Central memory CD8-positive, alpha-beta T cell (primary cell): ENCODE measurements at regions not wholly inside any gene's neighbourhood (a gene's known extent, or its start where the extent isn't known, plus 50 kb on each side); places are given as distances from the start of the nearest gene placed in this dataset.
A peak's percentile ranks its signal among the peaks of the same experiment; 100 is the strongest.

ENCODE experiments used
- ATAC-seq: fragments of 150-1000 bp; cut with Tn5 transposase; replicated peaks from 2 replicates; pipeline ENCODE4 v1.10.0; 2022; ENCODE audit warnings: mild to moderate bottlenecking, moderate FRiP score, moderate number of reproducible peaks; ENCODE audit not compliant: poor library complexity, severe bottlenecking; ENCODE audit errors: extremely low read depth
- DNase-seq, 2 donors: peaks; one replicate each; pipeline ENCODE4 v3.0.0; 2021; ENCODE audit warnings: low spot score in 2 of 2
- H3K27ac Mint-ChIP-seq: one replicate; pipeline ENCODE4 v1.8.0; 2022; ENCODE audit warnings: low read depth, mild to moderate bottlenecking, moderate library complexity, mixed read lengths
- H3K27me3 Mint-ChIP-seq: one replicate; pipeline ENCODE4 v1.8.0; 2022; ENCODE audit warnings: mixed read lengths
- H3K36me3 Mint-ChIP-seq: one replicate; pipeline ENCODE4 v1.8.0; 2022; ENCODE audit warnings: mild to moderate bottlenecking, moderate library complexity, mixed read lengths; ENCODE audit not compliant: insufficient read depth
- H3K4me1 Mint-ChIP-seq: one replicate; pipeline ENCODE4 v1.8.0; 2022; ENCODE audit warnings: mixed read lengths
- H3K4me3 Mint-ChIP-seq: one replicate; pipeline ENCODE4 v1.8.0; 2022; ENCODE audit warnings: mild to moderate bottlenecking, moderate library complexity, mixed read lengths
- H3K9me3 Mint-ChIP-seq: one replicate; pipeline ENCODE4 v1.8.0; 2022; ENCODE audit warnings: mixed read lengths

DNA sequence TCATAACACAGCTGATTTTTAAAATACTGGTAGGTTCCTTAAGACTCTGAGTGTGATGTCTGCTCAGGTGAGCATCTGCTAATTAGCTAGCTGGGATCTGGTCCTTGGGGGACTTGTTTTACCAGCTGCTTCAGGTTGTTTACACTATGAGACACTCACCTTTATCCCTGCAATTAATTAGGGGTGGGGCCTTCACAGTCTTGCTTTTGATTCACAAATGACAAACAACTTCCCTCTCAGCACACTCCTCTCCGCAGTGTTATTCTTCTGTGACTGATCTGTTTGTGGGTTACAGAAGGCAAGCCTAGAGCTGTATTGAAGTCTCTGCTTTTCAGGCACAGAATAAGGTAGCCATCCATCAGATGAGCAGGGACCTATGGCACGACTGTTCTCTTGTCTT is 62.0 kb upstream of the CD83 start:
- no peak for DNase-seq
- Mint-ChIP-seq H3K27ac (no peak overlapping the region), H3K4me1 (no peaks in the 10 kb centered on the region), H3K27me3 (peaks cover 40% of the 10 kb centered on the region), H3K36me3 (no peaks in the 10 kb centered on the region), H3K4me3 (no peak overlapping the region), H3K9me3 (no peaks in the 10 kb centered on the region)
- no peak for ATAC-seq

DNA sequence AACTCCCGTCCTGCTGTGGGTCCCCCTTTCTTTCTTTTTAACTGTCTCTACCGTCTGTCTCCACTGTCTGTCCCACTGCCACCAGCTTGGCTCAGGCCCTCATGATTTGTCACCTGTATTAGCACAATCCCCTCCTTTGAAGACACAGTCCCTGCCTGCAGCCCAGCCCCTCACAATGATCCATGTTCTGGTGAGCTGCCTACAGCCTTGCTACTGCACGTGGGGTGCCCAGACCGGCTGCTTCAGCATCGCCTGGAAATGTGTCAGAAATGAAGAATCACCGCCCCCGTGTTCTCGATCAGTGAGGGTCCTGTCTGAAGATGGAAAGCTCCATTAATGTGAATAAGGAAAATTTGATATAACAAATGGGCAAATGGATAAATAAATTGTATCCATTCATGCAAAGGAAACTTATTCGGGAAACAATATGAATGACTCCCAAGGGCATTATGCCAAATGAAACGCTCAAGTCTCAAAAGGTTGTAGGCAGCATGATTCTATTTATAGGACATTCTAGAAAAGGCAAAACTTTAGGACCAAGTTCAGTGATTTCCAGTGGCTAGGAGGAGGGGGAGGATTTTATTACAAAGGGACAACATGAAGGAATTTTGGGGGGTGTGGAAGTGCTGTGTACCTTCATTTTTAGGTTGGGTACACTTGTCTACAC is 59.4 kb upstream of the CD83 start:
- DNase-seq (no peak), ATAC-seq (no peak)
- Mint-ChIP-seq H3K4me3 (no peak overlapping the region), H3K27ac (no peak overlapping the region), H3K27me3 (peaks cover 59% of the 10 kb centered on the region), H3K4me1 (no peaks in the 10 kb centered on the region), H3K9me3 (no peaks in the 10 kb centered on the region), H3K36me3 (no peaks in the 10 kb centered on the region)

DNA sequence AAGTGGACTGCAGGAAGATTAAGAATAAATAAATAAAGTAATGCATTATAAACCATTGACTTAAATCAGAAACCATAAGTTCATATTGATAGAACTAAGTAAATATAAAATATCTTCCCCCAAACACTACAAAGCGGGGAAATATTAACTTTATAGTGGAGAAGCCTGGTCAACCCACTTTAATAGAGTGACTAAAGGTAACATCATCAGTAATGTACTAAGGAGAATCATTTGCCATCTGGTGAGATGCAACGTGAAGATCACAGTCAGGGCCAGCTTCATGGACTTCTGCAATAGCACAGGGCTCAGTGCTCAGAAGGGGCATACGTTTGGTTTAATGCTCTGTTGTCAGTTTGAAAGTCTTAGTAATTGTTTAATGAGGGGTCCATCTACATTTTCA is 58.8 kb upstream of the CD83 start:
- peaks cover 59% of the 10 kb centered on the region for H3K27me3 Mint-ChIP-seq
- H3K9me3 Mint-ChIP-seq: no peaks in the 10 kb centered on the region

DNA sequence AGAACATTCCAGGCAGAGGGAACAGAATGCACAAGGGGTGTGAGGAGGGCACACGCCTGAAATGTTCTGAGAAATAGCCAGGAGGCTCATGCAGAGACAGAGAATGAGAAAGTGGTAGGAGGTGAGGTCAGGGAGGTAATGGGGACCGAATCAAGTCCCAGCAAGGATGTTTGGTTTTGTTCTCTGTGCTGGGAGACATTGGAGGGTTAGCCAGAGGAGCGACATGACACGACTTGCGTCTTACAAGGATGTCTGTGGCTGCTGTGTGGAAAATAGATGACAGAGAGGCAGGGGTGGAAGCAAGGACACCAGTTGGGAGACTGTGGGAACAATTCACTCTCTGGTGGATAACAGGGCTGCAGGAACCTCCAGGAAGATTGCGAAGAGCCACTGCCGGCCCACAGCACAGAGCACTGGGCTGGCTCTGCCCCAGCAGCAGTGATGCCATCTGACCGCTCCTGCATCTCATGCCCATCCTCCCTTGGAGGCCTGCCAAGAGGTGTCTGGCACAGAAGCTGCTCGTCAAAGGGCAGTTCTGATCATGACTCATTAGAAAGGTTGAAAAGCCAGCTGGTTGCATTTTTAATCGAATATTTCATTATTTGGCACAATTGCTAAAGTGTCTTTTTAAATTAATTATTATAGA is 57.7 kb upstream of the CD83 start:
- H3K4me3 Mint-ChIP-seq: no peak overlapping the region
- ATAC-seq (no peak), DNase-seq (no peak)
- no peaks in the 10 kb centered on the region for H3K4me1 Mint-ChIP-seq
- no peaks in the 10 kb centered on the region for H3K9me3 Mint-ChIP-seq
- no peaks in the 10 kb centered on the region for H3K36me3 Mint-ChIP-seq
- H3K27me3 Mint-ChIP-seq: peaks cover 59% of the 10 kb centered on the region
- no peak overlapping the region for H3K27ac Mint-ChIP-seq

More for the DNA sequence above, 58.8 kb upstream of the CD83 start:
- Mint-ChIP-seq H3K4me3 (no peak overlapping the region), H3K27ac (no peak overlapping the region), H3K4me1 (no peaks in the 10 kb centered on the region), H3K36me3 (no peaks in the 10 kb centered on the region)
- ATAC-seq: no peak
- no peak for DNase-seq

DNA sequence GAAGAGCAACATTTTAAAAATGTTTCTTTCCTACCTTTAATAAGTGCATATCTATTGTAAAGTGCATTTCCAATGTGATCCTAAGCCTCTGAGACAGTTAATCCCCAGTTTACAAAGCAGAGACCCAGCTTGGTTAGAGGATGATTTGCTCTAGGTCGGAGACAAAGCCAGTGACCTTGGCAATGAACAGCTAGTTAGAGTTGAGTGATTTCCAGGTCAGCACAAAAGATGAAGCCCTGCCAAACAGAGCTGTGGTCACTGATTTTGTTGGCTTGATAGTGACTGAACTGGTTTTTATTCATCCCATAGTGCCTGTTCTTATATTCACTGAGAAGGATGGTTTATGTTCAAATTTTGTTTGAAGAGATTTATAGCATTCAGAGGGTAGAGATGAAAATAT is 56.6 kb upstream of the CD83 start:
- H3K27me3 Mint-ChIP-seq: peaks cover 69% of the 10 kb centered on the region
- no peaks in the 10 kb centered on the region for H3K4me1 Mint-ChIP-seq
- no peaks in the 10 kb centered on the region for H3K9me3 Mint-ChIP-seq

DNA sequence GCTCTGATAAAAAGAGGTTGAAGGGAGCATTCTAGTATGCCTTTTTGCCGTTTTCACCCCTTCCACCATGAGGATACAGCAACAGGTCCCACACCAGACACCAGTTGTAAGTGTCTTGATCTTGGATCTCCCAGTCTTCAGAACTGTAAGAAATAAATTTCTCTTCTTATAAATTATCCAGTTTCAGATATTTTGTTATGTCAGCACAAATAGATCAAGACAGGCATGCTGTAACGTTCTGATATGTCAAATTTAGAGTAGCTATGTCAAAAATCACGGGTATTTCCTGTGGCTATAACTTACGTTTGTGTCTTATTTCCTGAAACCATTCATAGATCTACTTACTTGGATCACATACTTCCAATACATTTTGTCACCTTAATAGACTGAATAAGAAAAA is 55.9 kb upstream of the CD83 start:
- H3K9me3 Mint-ChIP-seq: no peaks in the 10 kb centered on the region
- H3K4me1 Mint-ChIP-seq: no peaks in the 10 kb centered on the region
- no peak for ATAC-seq
- H3K27ac Mint-ChIP-seq: no peak overlapping the region
- H3K27me3 Mint-ChIP-seq: peaks cover 69% of the 10 kb centered on the region
- H3K36me3 Mint-ChIP-seq: no peaks in the 10 kb centered on the region
- no peak for DNase-seq
- no peak overlapping the region for H3K4me3 Mint-ChIP-seq

More for the DNA sequence above, 56.6 kb upstream of the CD83 start:
- no peak for DNase-seq
- no peak for ATAC-seq
- Mint-ChIP-seq H3K27ac (no peak overlapping the region), H3K4me3 (no peak overlapping the region), H3K36me3 (no peaks in the 10 kb centered on the region)

DNA sequence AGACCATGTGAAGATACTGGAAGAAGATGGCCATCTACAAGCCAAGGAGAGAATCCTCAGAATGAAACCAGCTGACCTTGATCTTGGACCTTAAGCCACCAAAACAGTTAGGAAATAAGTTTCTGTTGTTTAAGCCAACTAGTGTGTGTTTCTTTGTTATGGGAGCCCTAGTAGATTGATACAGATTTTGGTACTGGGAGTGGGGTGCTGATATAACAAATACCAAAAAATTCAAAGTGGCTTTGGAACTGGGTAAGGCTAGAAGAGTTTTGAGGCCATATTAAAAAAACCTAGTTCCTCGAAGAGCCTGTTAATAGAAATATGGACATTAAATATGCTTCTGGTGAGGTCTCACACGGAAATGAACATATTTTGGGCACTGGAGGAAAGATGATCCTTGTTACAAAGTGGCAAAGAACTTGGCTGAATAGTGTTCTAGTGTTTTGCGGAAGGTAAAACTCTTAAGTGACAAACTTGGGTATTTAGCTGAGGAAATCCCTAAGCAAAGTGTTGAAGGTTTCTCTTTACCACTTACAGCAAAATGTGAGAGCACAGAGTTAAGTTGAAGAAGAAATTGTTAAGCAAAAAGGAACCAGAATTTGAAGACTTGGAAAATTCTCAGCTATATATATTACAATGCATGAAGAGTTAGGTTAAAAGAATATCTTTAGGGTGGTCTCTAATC is 55.1 kb upstream of the CD83 start:
- ATAC-seq (no peak), DNase-seq (no peak)
- Mint-ChIP-seq H3K4me1 (peaks cover 4% of the 10 kb centered on the region), H3K9me3 (no peaks in the 10 kb centered on the region), H3K4me3 (no peak overlapping the region), H3K36me3 (no peaks in the 10 kb centered on the region), H3K27ac (no peak overlapping the region), H3K27me3 (peaks cover 61% of the 10 kb centered on the region)

DNA sequence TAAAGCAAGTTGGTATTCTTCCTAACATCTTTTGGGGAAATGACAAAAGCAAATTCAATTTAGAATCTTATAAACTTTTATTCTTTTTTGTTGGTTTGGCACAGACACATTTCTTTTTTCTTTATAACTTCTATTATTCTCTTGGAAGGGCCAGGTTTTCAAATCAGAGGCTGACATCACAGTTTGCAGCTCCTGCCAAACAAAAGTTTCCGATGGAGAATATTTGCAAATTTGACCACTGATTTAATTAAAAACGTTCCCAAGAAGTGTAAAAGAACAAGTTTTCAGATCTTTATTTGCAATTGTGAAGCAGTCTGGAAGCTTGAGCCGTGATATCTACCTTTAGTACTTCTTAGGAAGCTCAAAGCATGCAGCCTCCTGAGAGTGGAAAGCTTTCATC is 53.8 kb upstream of the CD83 start:
- Mint-ChIP-seq H3K27ac (no peak overlapping the region), H3K9me3 (no peaks in the 10 kb centered on the region), H3K27me3 (peaks cover 48% of the 10 kb centered on the region), H3K4me1 (peaks cover 4% of the 10 kb centered on the region), H3K4me3 (no peak overlapping the region), H3K36me3 (no peaks in the 10 kb centered on the region)
- DNase-seq (no peak), ATAC-seq (no peak)

DNA sequence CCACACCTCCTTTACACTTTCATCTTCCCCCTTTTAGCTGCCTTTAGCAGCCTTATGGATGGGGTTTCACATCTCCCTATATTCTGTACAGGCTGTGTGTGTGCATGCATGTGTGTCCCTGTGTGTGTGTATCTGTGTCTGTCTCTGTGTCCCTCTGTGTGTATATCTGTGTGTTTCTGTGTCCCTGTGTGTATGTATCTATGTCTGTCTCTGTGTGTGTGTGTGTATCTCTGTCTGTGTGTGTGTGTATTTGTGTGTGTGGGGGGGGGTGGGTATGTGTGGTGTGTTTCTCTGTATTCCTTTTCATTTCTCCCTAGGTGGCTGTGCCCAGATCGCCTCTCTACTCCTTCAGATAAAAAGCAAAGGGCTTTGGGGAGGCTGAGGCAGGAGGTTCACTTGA is 52.2 kb upstream of the CD83 start:
- no peaks in the 10 kb centered on the region for H3K36me3 Mint-ChIP-seq
- H3K27me3 Mint-ChIP-seq: peaks cover 33% of the 10 kb centered on the region
- H3K4me3 Mint-ChIP-seq: no peak overlapping the region
- ATAC-seq (no peak), DNase-seq (no peak)
- H3K9me3 Mint-ChIP-seq: no peaks in the 10 kb centered on the region
- peaks cover 4% of the 10 kb centered on the region for H3K4me1 Mint-ChIP-seq
- H3K27ac Mint-ChIP-seq: no peak overlapping the region

DNA sequence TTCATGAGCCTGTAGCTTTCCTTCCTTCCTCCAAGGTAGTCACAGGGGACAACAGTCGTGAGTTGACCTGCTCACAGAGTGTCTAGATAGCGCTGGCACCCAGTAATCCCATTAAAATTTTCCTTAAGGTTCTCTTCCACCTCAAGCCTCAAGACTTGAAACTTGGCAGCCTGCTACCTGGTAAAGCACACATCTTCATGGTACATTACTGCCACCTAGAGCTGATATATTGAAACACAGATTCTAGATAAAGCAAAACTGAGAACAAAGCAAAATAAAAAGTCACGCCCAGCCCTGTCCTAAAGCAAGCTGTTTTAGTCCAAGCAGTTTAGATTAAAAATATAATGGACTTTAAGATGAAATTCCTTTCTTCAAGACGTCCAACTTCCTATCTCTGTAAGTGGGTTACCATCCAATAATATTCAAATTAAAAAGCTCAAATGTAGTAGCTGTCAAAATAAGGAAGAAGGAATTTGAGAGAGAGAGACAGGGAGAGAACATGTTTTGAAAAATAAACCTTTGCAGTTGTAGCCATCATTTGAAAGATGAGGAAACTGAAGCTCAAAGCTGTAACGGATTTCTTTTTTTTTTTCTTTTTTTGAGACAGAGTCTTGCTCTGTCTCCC is 50.7 kb upstream of the CD83 start:
- no peak overlapping the region for H3K27ac Mint-ChIP-seq
- no peaks in the 10 kb centered on the region for H3K9me3 Mint-ChIP-seq
- peak; percentile 70 for ATAC-seq
- no peaks in the 10 kb centered on the region for H3K36me3 Mint-ChIP-seq
- H3K4me3 Mint-ChIP-seq: no peak overlapping the region
- DNase-seq: no peak
- H3K27me3 Mint-ChIP-seq: peaks cover 20% of the 10 kb centered on the region
- H3K4me1 Mint-ChIP-seq: peaks cover 4% of the 10 kb centered on the region

DNA sequence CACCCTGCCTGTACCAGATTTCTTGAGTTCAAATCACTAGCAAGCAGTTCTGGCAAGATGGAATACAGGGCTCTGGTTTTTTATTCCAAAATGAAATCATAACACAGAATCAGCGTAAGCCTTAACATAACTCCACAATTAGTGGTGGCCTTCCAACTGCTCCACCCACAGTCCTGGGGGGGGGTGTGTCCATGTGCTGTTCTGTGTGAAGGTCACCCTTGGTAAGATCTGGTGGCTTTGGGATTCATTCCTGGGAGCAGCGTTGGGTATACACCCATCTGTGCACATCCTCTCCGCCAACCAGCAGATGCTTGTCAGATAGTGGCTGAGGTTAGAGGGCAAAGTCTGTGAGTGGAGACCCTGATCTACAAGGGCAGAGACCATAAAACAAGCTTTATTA is 49.9 kb upstream of the CD83 start:
- Mint-ChIP-seq H3K4me1 (peaks cover 4% of the 10 kb centered on the region), H3K36me3 (no peaks in the 10 kb centered on the region), H3K27me3 (peaks cover 13% of the 10 kb centered on the region), H3K4me3 (no peak overlapping the region), H3K27ac (no peak overlapping the region), H3K9me3 (no peaks in the 10 kb centered on the region)
- ATAC-seq (no peak), DNase-seq (no peak)
